SW 1271 (cell line): ENCODE measurements at regions not wholly inside any gene's neighbourhood (a gene's known extent, or its start where the extent isn't known, plus 50 kb on each side); places are given as distances from the start of the nearest gene placed in this dataset.

ENCODE experiments used
- DNase-seq, 2 experiments: peaks; one replicate each; lab custom pipeline; 2025; lab: John Stamatoyannopoulos, UW

- no peak for DNase-seq
Observed at GRCh38 chr5:67467110-67467509, 270.5 kb upstream of the CD180 start.

- no peak for DNase-seq
Observed at GRCh38 chr5:67465537-67466207, 269.1 kb upstream of the CD180 start.

GRCh38 chr5:67462147-67462546 is 265.5 kb upstream of the CD180 start:
- DNase-seq, result no peak

GRCh38 chr5:67459253-67459652 is 262.7 kb upstream of the CD180 start:
- no peak for DNase-seq

- DNase-seq, result no peak
Observed at GRCh38 chr5:67455970-67456369, 259.4 kb upstream of the CD180 start.

GRCh38 chr5:67454957-67455561 is 258.5 kb upstream of the CD180 start:
- DNase-seq, result no peak

GRCh38 chr5:67453111-67453905 is 256.7 kb upstream of the CD180 start:
- DNase-seq, result no peak

- no peak for DNase-seq
Observed at GRCh38 chr5:67451640-67452279, 255.2 kb upstream of the CD180 start.

- DNase-seq, result no peak
Observed at GRCh38 chr5:67447732-67448131, 251.1 kb upstream of the CD180 start.

- no peak for DNase-seq
Observed at GRCh38 chr5:67437905-67438845, 241.6 kb upstream of the CD180 start.

- DNase-seq, result no peak
Observed at GRCh38 chr5:67435032-67435431, 238.4 kb upstream of the CD180 start.

GRCh38 chr5:67434466-67434865 is 237.9 kb upstream of the CD180 start:
- no peak for DNase-seq

- DNase-seq, result no peak
Observed at GRCh38 chr5:67432606-67433005, 236.0 kb upstream of the CD180 start.

- no peak for DNase-seq
Observed at GRCh38 chr5:67431191-67431590, 234.6 kb upstream of the CD180 start.

- DNase-seq, result no peak
Observed at GRCh38 chr5:67427850-67428298, 231.3 kb upstream of the CD180 start.

GRCh38 chr5:67426961-67427849 is 230.6 kb upstream of the CD180 start:
- no peak for DNase-seq

GRCh38 chr5:67425514-67425913 is 228.9 kb upstream of the CD180 start:
- no peak for DNase-seq

- no peak for DNase-seq
Observed at GRCh38 chr5:67417839-67418238, 221.2 kb upstream of the CD180 start.

GRCh38 chr5:67416986-67417385 is 220.4 kb upstream of the CD180 start:
- no peak for DNase-seq

GRCh38 chr5:67416133-67416937 is 219.7 kb upstream of the CD180 start:
- no peak for DNase-seq
